ENCODE measurements at regions not wholly inside any gene's neighbourhood (a gene's known extent, or its start where the extent isn't known, plus 50 kb on each side); places are given as distances from the start of the nearest gene placed in this dataset.

- H3K9me3 ChIP-seq (ENCODE audit: low read depth) = no peaks in the 10 kb centered on the region
- no peaks in the 10 kb centered on the region for H3K27me3 ChIP-seq
- no peak for DNase-seq (ENCODE audit: low read depth in 1 of 2, low spot score in 1 of 2)
- H3K36me3 ChIP-seq = no peaks in the 10 kb centered on the region
- TF ChIP-seq, protein P1, sequence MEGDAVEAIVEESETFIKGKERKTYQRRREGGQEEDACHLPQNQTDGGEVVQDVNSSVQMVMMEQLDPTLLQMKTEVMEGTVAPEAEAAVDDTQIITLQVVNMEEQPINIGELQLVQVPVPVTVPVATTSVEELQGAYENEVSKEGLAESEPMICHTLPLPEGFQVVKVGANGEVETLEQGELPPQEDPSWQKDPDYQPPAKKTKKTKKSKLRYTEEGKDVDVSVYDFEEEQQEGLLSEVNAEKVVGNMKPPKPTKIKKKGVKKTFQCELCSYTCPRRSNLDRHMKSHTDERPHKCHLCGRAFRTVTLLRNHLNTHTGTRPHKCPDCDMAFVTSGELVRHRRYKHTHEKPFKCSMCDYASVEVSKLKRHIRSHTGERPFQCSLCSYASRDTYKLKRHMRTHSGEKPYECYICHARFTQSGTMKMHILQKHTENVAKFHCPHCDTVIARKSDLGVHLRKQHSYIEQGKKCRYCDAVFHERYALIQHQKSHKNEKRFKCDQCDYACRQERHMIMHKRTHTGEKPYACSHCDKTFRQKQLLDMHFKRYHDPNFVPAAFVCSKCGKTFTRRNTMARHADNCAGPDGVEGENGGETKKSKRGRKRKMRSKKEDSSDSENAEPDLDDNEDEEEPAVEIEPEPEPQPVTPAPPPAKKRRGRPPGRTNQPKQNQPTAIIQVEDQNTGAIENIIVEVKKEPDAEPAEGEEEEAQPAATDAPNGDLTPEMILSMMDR (IDR thresholded peaks at IDR 0.05; ENCODE audit: low read depth, low read length) = no peak
- no peak overlapping the region for H3K4me3 ChIP-seq
- H3K4me1 ChIP-seq (ENCODE audit: low read depth) = no peaks in the 10 kb centered on the region
- H3K27ac ChIP-seq = no peak overlapping the region
These were observed 932.3 kb downstream of the EFNB2 start for GRCh38 chr13:105602956-105603670.

GRCh38 chr13:105599477-105600037 lies 935.9 kb downstream of the EFNB2 start:
- peaks cover 7% of the 10 kb centered on the region for H3K4me1 ChIP-seq (ENCODE audit: low read depth)
- H3K27me3 ChIP-seq = no peaks in the 10 kb centered on the region
- H3K27ac ChIP-seq = no peak overlapping the region
- H3K36me3 ChIP-seq = no peaks in the 10 kb centered on the region
- no peak for DNase-seq (ENCODE audit: low read depth in 1 of 2, low spot score in 1 of 2)
- no peaks in the 10 kb centered on the region for H3K9me3 ChIP-seq (ENCODE audit: low read depth)
- TF ChIP-seq, protein P1 (IDR thresholded peaks at IDR 0.05; ENCODE audit: low read depth, low read length) = no peak
- no peak overlapping the region for H3K4me3 ChIP-seq

- peak in 1 of 2 donors; percentile 29 for DNase-seq (ENCODE audit: low read depth in 1 of 2, low spot score in 1 of 2)
- Histone ChIP-seq H3K27me3 (no peaks in the 10 kb centered on the region), H3K4me3 (no peak overlapping the region), H3K9me3 (ENCODE audit: low read depth) (no peaks in the 10 kb centered on the region), H3K4me1 (ENCODE audit: low read depth) (peaks cover 7% of the 10 kb centered on the region), H3K27ac (no peak overlapping the region), H3K36me3 (no peaks in the 10 kb centered on the region)
- TF ChIP-seq, protein P1 (IDR thresholded peaks at IDR 0.05; ENCODE audit: low read depth, low read length) = no peak
These were observed 936.9 kb downstream of the EFNB2 start for GRCh38 chr13:105598529-105598928.

DNA sequence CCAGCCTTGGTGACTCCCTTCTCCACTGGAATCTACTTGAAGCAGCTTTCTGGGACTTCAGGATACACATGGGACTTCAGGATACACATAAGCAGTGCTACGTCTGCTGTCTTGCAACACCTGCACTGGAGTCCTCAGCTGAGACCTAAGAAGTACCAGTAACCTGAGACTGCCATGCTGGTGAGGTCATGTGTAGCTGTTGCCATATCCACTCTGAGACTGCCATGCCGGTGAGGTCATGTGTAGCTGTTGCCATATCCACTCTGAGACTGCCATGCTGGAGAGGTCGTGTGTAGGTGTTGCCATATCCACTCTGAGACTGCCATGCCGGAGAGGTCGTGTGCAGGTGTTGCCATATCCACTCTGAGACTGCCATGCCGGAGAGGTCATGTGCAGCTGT lies 937.9 kb downstream of the EFNB2 start:
- H3K36me3 ChIP-seq = no peaks in the 10 kb centered on the region
- H3K4me3 ChIP-seq = no peak overlapping the region
- H3K27ac ChIP-seq = no peak overlapping the region
- no peaks in the 10 kb centered on the region for H3K9me3 ChIP-seq (ENCODE audit: low read depth)
- H3K4me1 ChIP-seq (ENCODE audit: low read depth) = peaks cover 7% of the 10 kb centered on the region
- H3K27me3 ChIP-seq = no peaks in the 10 kb centered on the region
- DNase-seq (ENCODE audit: low read depth in 1 of 2, low spot score in 1 of 2) = no peak
- TF ChIP-seq, protein P1 (IDR thresholded peaks at IDR 0.05; ENCODE audit: low read depth, low read length) = no peak

DNA sequence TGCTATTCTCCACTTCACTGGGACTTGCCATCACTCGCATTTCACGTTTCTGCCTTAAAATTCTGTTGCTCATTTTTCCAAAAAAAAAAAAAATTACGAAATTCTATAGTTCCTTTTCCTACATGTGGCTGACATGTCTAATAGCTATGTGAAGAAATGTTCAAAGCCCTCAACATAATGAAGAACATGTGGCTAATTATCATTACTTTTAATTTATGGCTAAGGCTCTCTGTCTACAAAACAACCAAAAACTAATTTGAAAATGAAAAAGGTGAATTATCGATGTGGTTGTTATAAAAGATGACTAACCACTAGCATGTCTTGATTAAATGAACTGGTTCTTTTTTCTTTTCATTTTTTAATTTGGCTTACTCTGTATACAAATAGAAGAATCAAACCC lies 940.0 kb downstream of the EFNB2 start:
- Histone ChIP-seq H3K4me3 (no peak overlapping the region), H3K9me3 (ENCODE audit: low read depth) (no peaks in the 10 kb centered on the region), H3K36me3 (no peaks in the 10 kb centered on the region), H3K27ac (no peak overlapping the region), H3K27me3 (no peaks in the 10 kb centered on the region), H3K4me1 (ENCODE audit: low read depth) (peaks cover 7% of the 10 kb centered on the region)
- DNase-seq (ENCODE audit: low read depth in 1 of 2, low spot score in 1 of 2) = no peak
- TF ChIP-seq, protein P1 (IDR thresholded peaks at IDR 0.05; ENCODE audit: low read depth, low read length) = no peak

Measured in cardiac muscle cell (in vitro differentiated cells and primary cell).